ENCODE measurements at regions not wholly inside any gene's neighbourhood (a gene's known extent, or its start where the extent isn't known, plus 50 kb on each side); places are given as distances from the start of the nearest gene placed in this dataset.

DNA sequence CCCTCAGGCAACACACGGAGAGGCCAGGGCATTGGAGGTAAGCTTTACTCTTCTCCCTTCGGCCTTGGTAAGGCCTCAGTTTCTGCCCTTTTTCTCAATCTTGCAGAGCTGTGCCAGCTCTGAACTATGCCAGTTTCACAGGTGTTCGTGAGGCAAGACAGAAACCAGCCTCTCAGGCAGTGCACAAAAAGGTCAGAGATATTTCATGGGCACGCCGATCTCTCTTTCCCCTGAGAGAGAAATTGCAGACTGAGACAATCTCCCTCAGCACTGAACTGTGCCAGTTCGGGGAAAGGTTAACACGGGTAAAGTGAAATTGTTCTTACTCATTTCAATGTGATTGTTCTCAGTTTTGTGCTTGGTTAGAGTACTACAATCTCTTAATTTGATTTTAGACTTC is 88.5 kb downstream of the GMNC start:
- TF ChIP-seq, protein P1, sequence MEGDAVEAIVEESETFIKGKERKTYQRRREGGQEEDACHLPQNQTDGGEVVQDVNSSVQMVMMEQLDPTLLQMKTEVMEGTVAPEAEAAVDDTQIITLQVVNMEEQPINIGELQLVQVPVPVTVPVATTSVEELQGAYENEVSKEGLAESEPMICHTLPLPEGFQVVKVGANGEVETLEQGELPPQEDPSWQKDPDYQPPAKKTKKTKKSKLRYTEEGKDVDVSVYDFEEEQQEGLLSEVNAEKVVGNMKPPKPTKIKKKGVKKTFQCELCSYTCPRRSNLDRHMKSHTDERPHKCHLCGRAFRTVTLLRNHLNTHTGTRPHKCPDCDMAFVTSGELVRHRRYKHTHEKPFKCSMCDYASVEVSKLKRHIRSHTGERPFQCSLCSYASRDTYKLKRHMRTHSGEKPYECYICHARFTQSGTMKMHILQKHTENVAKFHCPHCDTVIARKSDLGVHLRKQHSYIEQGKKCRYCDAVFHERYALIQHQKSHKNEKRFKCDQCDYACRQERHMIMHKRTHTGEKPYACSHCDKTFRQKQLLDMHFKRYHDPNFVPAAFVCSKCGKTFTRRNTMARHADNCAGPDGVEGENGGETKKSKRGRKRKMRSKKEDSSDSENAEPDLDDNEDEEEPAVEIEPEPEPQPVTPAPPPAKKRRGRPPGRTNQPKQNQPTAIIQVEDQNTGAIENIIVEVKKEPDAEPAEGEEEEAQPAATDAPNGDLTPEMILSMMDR (IDR thresholded peaks at IDR 0.05; ENCODE audit: low read length), result no peak
- TF ChIP-seq EZH2 (optimal IDR thresholded peaks at IDR 0.05; ENCODE audit: low read depth, low read length), result no peak
- no peak for TF ChIP-seq EZH2phosphoT487 (IDR thresholded peaks at IDR 0.05; ENCODE audit: low read length)
